H9 (cell line): ENCODE measurements at regions not wholly inside any gene's neighbourhood (a gene's known extent, or its start where the extent isn't known, plus 50 kb on each side); places are given as distances from the start of the nearest gene placed in this dataset.

Experiments
- DNase-seq: peaks from one replicate; pipeline ENCODE4 v3.0.0-alpha.2; 2017
- H2AFZ ChIP-seq: one replicate; pipeline ENCODE4 v1.6.1; 2013; ENCODE audit warnings: mild to moderate bottlenecking, low read length, control low read depth, moderate library complexity
- H2AK5ac ChIP-seq: 2 replicates; pipeline ENCODE4 v1.6.1; 2013; ENCODE audit warnings: low read length, control low read depth, mixed read lengths; ENCODE audit not compliant: insufficient read length
- H2BK120ac ChIP-seq: one replicate; pipeline ENCODE4 v1.6.1; 2013; ENCODE audit warnings: low read depth, mild to moderate bottlenecking, low read length, control low read depth, inconsistent platforms; ENCODE audit not compliant: poor library complexity, severe bottlenecking
- H2BK12ac ChIP-seq: 2 replicates; pipeline ENCODE4 v1.6.1; 2013; ENCODE audit warnings: low read length, control low read depth, mixed read lengths, low read depth; ENCODE audit not compliant: insufficient read length
- H2BK15ac ChIP-seq: 2 replicates; pipeline ENCODE4 v1.6.1; 2013; ENCODE audit warnings: low read depth, low read length, control low read depth
- H2BK20ac ChIP-seq: one replicate; pipeline ENCODE4 v1.6.1; 2013; ENCODE audit warnings: low read depth, mild to moderate bottlenecking, low read length, control low read depth, inconsistent platforms; ENCODE audit not compliant: poor library complexity, severe bottlenecking
- H2BK5ac ChIP-seq: 2 replicates; pipeline ENCODE4 v1.6.1; 2013; ENCODE audit warnings: low read length, control low read depth, mixed read lengths; ENCODE audit not compliant: insufficient read length
- H3K14ac ChIP-seq: 2 replicates; pipeline ENCODE4 v1.6.1; 2013; ENCODE audit warnings: low read length, control low read depth; ENCODE audit not compliant: insufficient read depth
- H3K18ac ChIP-seq: 2 replicates; pipeline ENCODE4 v1.6.1; 2013; ENCODE audit warnings: low read depth, mild to moderate bottlenecking, mixed read lengths, low read length, control low read depth; ENCODE audit not compliant: insufficient read length
- H3K23ac ChIP-seq: 2 replicates; pipeline ENCODE4 v1.6.1; 2013; ENCODE audit warnings: low read length, control low read depth, mixed read lengths, low read depth; ENCODE audit not compliant: insufficient read length
- H3K23me2 ChIP-seq: 2 replicates; pipeline ENCODE4 v1.6.1; 2013; ENCODE audit warnings: low read depth, mild to moderate bottlenecking, mixed read lengths, low read length, control low read depth; ENCODE audit not compliant: insufficient read length, poor library complexity, severe bottlenecking
- H3K27ac ChIP-seq: 2 replicates; pipeline ENCODE4 v1.5.1; 2013; ENCODE audit warnings: low read length, control low read depth, mixed read lengths, low read depth; ENCODE audit not compliant: insufficient read length
- H3K27me3 ChIP-seq: 2 replicates; pipeline ENCODE4 v1.6.1; 2013; ENCODE audit warnings: low read length, control low read depth, inconsistent platforms; ENCODE audit not compliant: insufficient read depth
- H3K4ac ChIP-seq: 2 replicates; pipeline ENCODE4 v1.6.1; 2013; ENCODE audit warnings: low read depth, mild to moderate bottlenecking, control low read depth, inconsistent platforms, low read length, moderate library complexity
- H3K4me1 ChIP-seq: 2 replicates; pipeline ENCODE4 v1.6.1; 2013; ENCODE audit warnings: low read length, control low read depth, inconsistent platforms; ENCODE audit not compliant: insufficient read depth
- H3K4me2 ChIP-seq: 2 replicates; pipeline ENCODE4 v1.6.1; 2013; ENCODE audit warnings: low read length, control low read depth, mixed read lengths; ENCODE audit not compliant: insufficient read length, insufficient read depth
- H3K56ac ChIP-seq: 2 replicates; pipeline ENCODE4 v1.6.1; 2013; ENCODE audit warnings: low read depth, mild to moderate bottlenecking, mixed read lengths, low read length, control low read depth; ENCODE audit not compliant: insufficient read length
- H3K79me1 ChIP-seq: 2 replicates; pipeline ENCODE4 v1.6.1; 2013; ENCODE audit warnings: low read depth, mild to moderate bottlenecking, moderate library complexity, low read length, control low read depth, inconsistent platforms; ENCODE audit not compliant: insufficient read depth, poor library complexity, severe bottlenecking
- H3K79me2 ChIP-seq: 2 replicates; pipeline ENCODE4 v1.6.1; 2013; ENCODE audit warnings: low read length, control low read depth, inconsistent platforms; ENCODE audit not compliant: insufficient read depth
- H3K9ac ChIP-seq: 2 replicates; pipeline ENCODE4 v1.6.1; 2013; ENCODE audit warnings: low read length, control low read depth, mixed read lengths; ENCODE audit not compliant: insufficient read length; ENCODE audit errors: extremely low read depth
- H3K9me3 ChIP-seq: one replicate; pipeline ENCODE4 v1.6.1; 2013; ENCODE audit warnings: low read depth, low read length, inconsistent platforms; ENCODE audit not compliant: control insufficient read depth
- H3T11ph ChIP-seq: one replicate; pipeline ENCODE4 v1.6.1; 2013; ENCODE audit warnings: mild to moderate bottlenecking, low read length, control low read depth, inconsistent platforms
- H4K20me1 ChIP-seq: one replicate; pipeline ENCODE4 v1.6.1; 2013; ENCODE audit not compliant: control insufficient read depth, insufficient read length, insufficient read depth
- H4K5ac ChIP-seq: 2 replicates; pipeline ENCODE4 v1.6.1; 2013; ENCODE audit warnings: low read depth, mild to moderate bottlenecking, mixed read lengths, low read length, control low read depth; ENCODE audit not compliant: insufficient read length
- H4K8ac ChIP-seq: replicated peaks from 2 replicates; pipeline ENCODE4 v1.6.1; 2013; ENCODE audit warnings: low read length, control low read depth, mixed read lengths, low read depth; ENCODE audit not compliant: insufficient read length
- H4K91ac ChIP-seq: 2 replicates; pipeline ENCODE4 v1.6.1; 2013; ENCODE audit warnings: low read depth, mild to moderate bottlenecking, moderate library complexity, mixed read lengths, low read length, control low read depth; ENCODE audit not compliant: insufficient read length
- H3K27ac Mint-ChIP-seq, 3 experiments: 2 replicates in 2 of 3; 3 replicates in 1 of 3; pipeline ENCODE4 v1.8.0; 2020 to 2021; ENCODE audit warnings: mixed read lengths in 3 of 3, mild to moderate bottlenecking in 1 of 3, moderate library complexity in 1 of 3
- H3K27me3 Mint-ChIP-seq: 2 replicates; pipeline ENCODE4 v1.8.0; 2021; ENCODE audit warnings: low read depth, mild to moderate bottlenecking, moderate library complexity, mixed read lengths
- H3K36me3 Mint-ChIP-seq, 3 experiments: 2 replicates in 2 of 3; 3 replicates in 1 of 3; pipeline ENCODE4 v1.8.0; 2020 to 2021; ENCODE audit warnings: low read depth in 3 of 3, mixed read lengths in 3 of 3; ENCODE audit not compliant: insufficient read depth in 1 of 3
- H3K4me1 Mint-ChIP-seq, 2 experiments: 2 replicates each; pipeline ENCODE4 v1.8.0; 2020; ENCODE audit warnings: mixed read lengths in 2 of 2
- H3K4me3 Mint-ChIP-seq, 2 experiments: 2 replicates in 1 of 2; 3 replicates in 1 of 2; pipeline ENCODE4 v1.8.0; 2020 to 2021; ENCODE audit warnings: mild to moderate bottlenecking in 2 of 2, mixed read lengths in 2 of 2, moderate library complexity in 1 of 2
- H3K9me3 Mint-ChIP-seq, 2 experiments: 2 replicates in 1 of 2; 3 replicates in 1 of 2; pipeline ENCODE4 v1.8.0; 2020; ENCODE audit warnings: mild to moderate bottlenecking in 2 of 2, mixed read lengths in 2 of 2, moderate library complexity in 1 of 2
- TF ChIP-seq, protein P1 (sequence below): fragments of 200-600 bp; sonication (generic); conservative IDR thresholded peaks from 3 replicates; pipeline ENCODE4 v1.8.0; 2021; ENCODE audit warnings: antibody characterized with exemption, mild to moderate bottlenecking

DNA sequence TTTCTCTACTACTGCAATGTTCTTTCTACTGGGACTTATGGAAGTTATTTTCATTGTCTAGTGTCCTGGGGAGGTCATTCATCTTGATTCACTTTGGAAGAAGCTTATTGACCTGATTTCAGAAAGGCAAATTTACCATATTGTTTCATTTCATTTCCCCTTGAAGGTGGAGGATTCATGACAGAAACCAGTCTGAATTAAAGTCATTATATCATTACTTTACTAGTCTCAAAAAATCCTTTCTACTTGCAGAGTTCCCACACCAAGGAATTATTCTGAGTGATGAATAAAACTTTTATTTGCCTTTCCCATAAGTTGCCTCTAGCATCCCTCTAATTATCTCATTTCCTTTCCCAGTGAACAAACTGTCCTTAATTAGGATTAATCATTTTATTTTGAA lies 163.8 kb downstream of the RASSF9 start:
- H3K27ac Mint-ChIP-seq, result no peak overlapping the region; a peak in 1 of 7 replicates
- H3K9me3 ChIP-seq, result no peaks in the 10 kb centered on the region
- peaks cover 7 to 13% of the 10 kb centered on the region in 2 experiments; a peak in 3 of 5 replicates for H3K9me3 Mint-ChIP-seq
- H4K91ac ChIP-seq, result no peak overlapping the region
- no peaks in the 10 kb centered on the region for H3K27me3 Mint-ChIP-seq
- no peak overlapping the region for H3K27ac ChIP-seq
- no peak overlapping the region for H2BK15ac ChIP-seq
- no peak overlapping the region for H2BK12ac ChIP-seq
- no peak overlapping the region for H3K4me2 ChIP-seq
- no peaks in the 10 kb centered on the region for H3K4me1 ChIP-seq
- no peak for DNase-seq
- no peak overlapping the region for H3K4me3 Mint-ChIP-seq
- no peak overlapping the region for H2BK5ac ChIP-seq
- peaks cover 0 to 5% of the 10 kb centered on the region in 2 experiments; a peak in 1 of 4 replicates for H3K4me1 Mint-ChIP-seq
- no peak overlapping the region for H3K14ac ChIP-seq
- H4K8ac ChIP-seq, result no peak overlapping the region
- no peaks in the 10 kb centered on the region for H3K27me3 ChIP-seq
- H3K56ac ChIP-seq, result no peak overlapping the region
- TF ChIP-seq, protein P1, sequence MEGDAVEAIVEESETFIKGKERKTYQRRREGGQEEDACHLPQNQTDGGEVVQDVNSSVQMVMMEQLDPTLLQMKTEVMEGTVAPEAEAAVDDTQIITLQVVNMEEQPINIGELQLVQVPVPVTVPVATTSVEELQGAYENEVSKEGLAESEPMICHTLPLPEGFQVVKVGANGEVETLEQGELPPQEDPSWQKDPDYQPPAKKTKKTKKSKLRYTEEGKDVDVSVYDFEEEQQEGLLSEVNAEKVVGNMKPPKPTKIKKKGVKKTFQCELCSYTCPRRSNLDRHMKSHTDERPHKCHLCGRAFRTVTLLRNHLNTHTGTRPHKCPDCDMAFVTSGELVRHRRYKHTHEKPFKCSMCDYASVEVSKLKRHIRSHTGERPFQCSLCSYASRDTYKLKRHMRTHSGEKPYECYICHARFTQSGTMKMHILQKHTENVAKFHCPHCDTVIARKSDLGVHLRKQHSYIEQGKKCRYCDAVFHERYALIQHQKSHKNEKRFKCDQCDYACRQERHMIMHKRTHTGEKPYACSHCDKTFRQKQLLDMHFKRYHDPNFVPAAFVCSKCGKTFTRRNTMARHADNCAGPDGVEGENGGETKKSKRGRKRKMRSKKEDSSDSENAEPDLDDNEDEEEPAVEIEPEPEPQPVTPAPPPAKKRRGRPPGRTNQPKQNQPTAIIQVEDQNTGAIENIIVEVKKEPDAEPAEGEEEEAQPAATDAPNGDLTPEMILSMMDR, result no peak
- no peak overlapping the region for H3K4ac ChIP-seq
- H3K79me2 ChIP-seq, result no peaks in the 10 kb centered on the region
- H2BK120ac ChIP-seq, result no peak overlapping the region
- H4K20me1 ChIP-seq, result no peaks in the 10 kb centered on the region
- no peak overlapping the region for H3K23ac ChIP-seq
- H2AFZ ChIP-seq, result no peak overlapping the region
- no peak overlapping the region for H3K18ac ChIP-seq
- H3K23me2 ChIP-seq, result no peaks in the 10 kb centered on the region
- no peak overlapping the region for H2BK20ac ChIP-seq
- no peak overlapping the region for H4K5ac ChIP-seq
- peaks cover 4 to 12% (median 7%) of the 10 kb centered on the region in 3 experiments; a peak in 6 of 7 replicates for H3K36me3 Mint-ChIP-seq
- H2AK5ac ChIP-seq, result no peak overlapping the region
- no peak overlapping the region for H3T11ph ChIP-seq
- H3K79me1 ChIP-seq, result no peaks in the 10 kb centered on the region
- no peak overlapping the region for H3K9ac ChIP-seq
